ENCODE measurements at regions not wholly inside any gene's neighbourhood (a gene's known extent, or its start where the extent isn't known, plus 50 kb on each side); places are given as distances from the start of the nearest gene placed in this dataset.

GRCh38 chr10:35876248-35876647, 234.2 kb upstream of the FZD8 start:
- Mint-ChIP-seq H3K4me3 (no peak overlapping the region), H3K27me3 (ENCODE audit: low read depth in 3 of 3) (peaks cover 1 to 4% (median 2%) of the 10 kb centered on the region in 3 donors), H3K9me3 (peaks cover 0 to 4% (median 2%) of the 10 kb centered on the region in 7 donors), H3K4me1 (no peaks in the 10 kb centered on the region), H3K36me3 (no peaks in the 10 kb centered on the region), H3K27ac (no peak overlapping the region)
- intact Hi-C loops (cut with micrococcal nuclease): no loop called here
- WGBS (ENCODE audit: insufficient coverage): 87% methylated on average over 3 of the region's 4 CpGs
- Histone ChIP-seq H3K27ac (ENCODE audit: low read depth in 1 of 2, low read length in 2 of 2) (no peak overlapping the region), H3K4me1 (ENCODE audit: control insufficient read depth in 1 of 2, insufficient read depth in 2 of 2, low read length in 2 of 2) (no peaks in the 10 kb centered on the region), H3K27me3 (ENCODE audit: control insufficient read depth in 2 of 2, insufficient read depth in 2 of 2, low read length in 2 of 2) (no peaks in the 10 kb centered on the region), H3K9ac (ENCODE audit: insufficient read depth, low read length, poor library complexity, severe bottlenecking) (no peak overlapping the region), H3K36me3 (replicated peaks in 1 of 2; ENCODE audit: control insufficient read depth in 1 of 2, insufficient read depth in 2 of 2, low read length in 2 of 2) (no peaks in the 10 kb centered on the region), H4K20me1 (ENCODE audit: insufficient read depth, low read length) (no peaks in the 10 kb centered on the region), H3K4me3 (replicated peaks in 1 of 3; ENCODE audit: low read depth in 2 of 3, low read length in 3 of 3) (no peak overlapping the region), H3K4me2 (replicated peaks; ENCODE audit: extremely low read depth, low read length, poor library complexity, severe bottlenecking) (no peak overlapping the region), H3K9me3 (replicated peaks in 1 of 2; ENCODE audit: control insufficient read depth in 1 of 2, insufficient read depth in 1 of 2, low read length in 2 of 2) (no peaks in the 10 kb centered on the region), H2AFZ (ENCODE audit: insufficient read depth, low read depth, low read length, poor library complexity, severe bottlenecking) (no peak overlapping the region), H3K79me2 (ENCODE audit: insufficient read depth, low read length) (no peaks in the 10 kb centered on the region)
- no peak for DNase-seq
- TF ChIP-seq, protein P1, sequence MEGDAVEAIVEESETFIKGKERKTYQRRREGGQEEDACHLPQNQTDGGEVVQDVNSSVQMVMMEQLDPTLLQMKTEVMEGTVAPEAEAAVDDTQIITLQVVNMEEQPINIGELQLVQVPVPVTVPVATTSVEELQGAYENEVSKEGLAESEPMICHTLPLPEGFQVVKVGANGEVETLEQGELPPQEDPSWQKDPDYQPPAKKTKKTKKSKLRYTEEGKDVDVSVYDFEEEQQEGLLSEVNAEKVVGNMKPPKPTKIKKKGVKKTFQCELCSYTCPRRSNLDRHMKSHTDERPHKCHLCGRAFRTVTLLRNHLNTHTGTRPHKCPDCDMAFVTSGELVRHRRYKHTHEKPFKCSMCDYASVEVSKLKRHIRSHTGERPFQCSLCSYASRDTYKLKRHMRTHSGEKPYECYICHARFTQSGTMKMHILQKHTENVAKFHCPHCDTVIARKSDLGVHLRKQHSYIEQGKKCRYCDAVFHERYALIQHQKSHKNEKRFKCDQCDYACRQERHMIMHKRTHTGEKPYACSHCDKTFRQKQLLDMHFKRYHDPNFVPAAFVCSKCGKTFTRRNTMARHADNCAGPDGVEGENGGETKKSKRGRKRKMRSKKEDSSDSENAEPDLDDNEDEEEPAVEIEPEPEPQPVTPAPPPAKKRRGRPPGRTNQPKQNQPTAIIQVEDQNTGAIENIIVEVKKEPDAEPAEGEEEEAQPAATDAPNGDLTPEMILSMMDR (IDR thresholded peaks at IDR 0.05): no peak

- no peak overlapping the region for H3K9ac ChIP-seq (ENCODE audit: insufficient read depth, low read length, poor library complexity, severe bottlenecking)
- H3K4me1 ChIP-seq (ENCODE audit: control insufficient read depth in 1 of 2, insufficient read depth in 2 of 2, low read length in 2 of 2): no peaks in the 10 kb centered on the region
- 90% methylated on average over 4 of the region's 10 CpGs for WGBS (ENCODE audit: insufficient coverage)
- TF ChIP-seq, protein P1 (IDR thresholded peaks at IDR 0.05): no peak
- no peaks in the 10 kb centered on the region for H3K4me1 Mint-ChIP-seq
- H2AFZ ChIP-seq (ENCODE audit: insufficient read depth, low read depth, low read length, poor library complexity, severe bottlenecking): no peak overlapping the region
- no peak overlapping the region for H3K4me3 ChIP-seq (replicated peaks in 1 of 3; ENCODE audit: low read depth in 2 of 3, low read length in 3 of 3)
- no peak overlapping the region for H3K4me2 ChIP-seq (replicated peaks; ENCODE audit: extremely low read depth, low read length, poor library complexity, severe bottlenecking)
- no peaks in the 10 kb centered on the region for H3K79me2 ChIP-seq (ENCODE audit: insufficient read depth, low read length)
- H3K9me3 ChIP-seq (replicated peaks in 1 of 2; ENCODE audit: control insufficient read depth in 1 of 2, insufficient read depth in 1 of 2, low read length in 2 of 2): no peaks in the 10 kb centered on the region
- DNase-seq: no peak
- no peak overlapping the region for H3K27ac Mint-ChIP-seq
- H3K36me3 Mint-ChIP-seq: no peaks in the 10 kb centered on the region
- H3K4me3 Mint-ChIP-seq: no peak overlapping the region
- intact Hi-C loops (cut with micrococcal nuclease): no loop called here
- no peaks in the 10 kb centered on the region for H3K27me3 ChIP-seq (ENCODE audit: control insufficient read depth in 2 of 2, insufficient read depth in 2 of 2, low read length in 2 of 2)
- no peaks in the 10 kb centered on the region for H4K20me1 ChIP-seq (ENCODE audit: insufficient read depth, low read length)
- H3K27ac ChIP-seq (ENCODE audit: low read depth in 1 of 2, low read length in 2 of 2): no peak overlapping the region
- H3K27me3 Mint-ChIP-seq (ENCODE audit: low read depth in 3 of 3): peaks cover 0 to 2% (median 1%) of the 10 kb centered on the region in 3 donors
- H3K9me3 Mint-ChIP-seq: peaks cover 0 to 4% (median 2%) of the 10 kb centered on the region in 7 donors
- H3K36me3 ChIP-seq (replicated peaks in 1 of 2; ENCODE audit: control insufficient read depth in 1 of 2, insufficient read depth in 2 of 2, low read length in 2 of 2): no peaks in the 10 kb centered on the region
Observed at GRCh38 chr10:35875016-35875676, 233.1 kb upstream of the FZD8 start.
